ENCODE measurements at regions not wholly inside any gene's neighbourhood (a gene's known extent, or its start where the extent isn't known, plus 50 kb on each side); places are given as distances from the start of the nearest gene placed in this dataset.

DNA sequence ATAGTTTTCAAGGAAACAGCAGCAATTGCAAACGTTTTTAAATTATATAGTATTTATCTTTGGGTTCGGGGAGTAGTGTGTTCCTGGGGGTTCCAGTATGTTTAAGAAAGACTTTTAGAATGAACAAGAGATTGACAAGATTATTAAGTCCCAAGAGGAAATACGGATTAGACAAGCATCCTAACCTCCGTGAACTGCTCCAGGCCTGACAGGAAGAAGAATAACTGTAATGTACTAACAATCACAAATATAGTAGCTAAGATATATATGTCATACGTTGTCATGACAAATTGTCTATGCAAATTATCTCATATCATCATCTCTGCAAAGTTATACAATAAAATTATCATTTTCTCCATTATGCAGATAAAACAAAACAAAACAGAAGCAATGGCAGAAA is 1397.2 kb downstream of the MRPL39 start:
- Histone ChIP-seq H2AFZ (ENCODE audit: control insufficient read depth, low read length) (no peak overlapping the region), H3K27ac (ENCODE audit: control insufficient read depth, insufficient read depth, low read length) (no peak overlapping the region), H4K20me1 (ENCODE audit: control insufficient read depth, extremely low read depth, insufficient read depth, low read length) (no peaks in the 10 kb centered on the region), H3K4me3 (ENCODE audit: control insufficient read depth in 2 of 3, extremely low read depth in 1 of 3, insufficient read depth in 2 of 3, low read depth in 1 of 3, low read length in 3 of 3) (no peak overlapping the region), H3K9me1 (ENCODE audit: control insufficient read depth, extremely low read depth, insufficient read depth, low read length) (no peaks in the 10 kb centered on the region), H3K36me3 (ENCODE audit: control insufficient read depth in 2 of 2, extremely low read depth in 1 of 2, insufficient read depth in 2 of 2, low read length in 2 of 2) (no peaks in the 10 kb centered on the region), H3K9ac (ENCODE audit: control insufficient read depth, extremely low read depth, insufficient read depth, low read length) (no peak overlapping the region), H3K4me1 (ENCODE audit: control insufficient read depth, extremely low read depth, insufficient read depth, low read length) (no peaks in the 10 kb centered on the region), H3K9me3 (ENCODE audit: control insufficient read depth, low read depth, low read length) (no peaks in the 10 kb centered on the region), H3K4me2 (ENCODE audit: control insufficient read depth, extremely low read depth, insufficient read depth, low read depth, low read length) (no peak overlapping the region), H3K79me2 (ENCODE audit: control insufficient read depth, insufficient read depth, low read length) (no peaks in the 10 kb centered on the region), H3K27me3 (ENCODE audit: control insufficient read depth, extremely low read depth, insufficient read depth, low read length) (no peaks in the 10 kb centered on the region)
- no peak for TF ChIP-seq EZH2 (IDR thresholded peaks at IDR 0.05; ENCODE audit: low read length)
- TF ChIP-seq, protein P1, sequence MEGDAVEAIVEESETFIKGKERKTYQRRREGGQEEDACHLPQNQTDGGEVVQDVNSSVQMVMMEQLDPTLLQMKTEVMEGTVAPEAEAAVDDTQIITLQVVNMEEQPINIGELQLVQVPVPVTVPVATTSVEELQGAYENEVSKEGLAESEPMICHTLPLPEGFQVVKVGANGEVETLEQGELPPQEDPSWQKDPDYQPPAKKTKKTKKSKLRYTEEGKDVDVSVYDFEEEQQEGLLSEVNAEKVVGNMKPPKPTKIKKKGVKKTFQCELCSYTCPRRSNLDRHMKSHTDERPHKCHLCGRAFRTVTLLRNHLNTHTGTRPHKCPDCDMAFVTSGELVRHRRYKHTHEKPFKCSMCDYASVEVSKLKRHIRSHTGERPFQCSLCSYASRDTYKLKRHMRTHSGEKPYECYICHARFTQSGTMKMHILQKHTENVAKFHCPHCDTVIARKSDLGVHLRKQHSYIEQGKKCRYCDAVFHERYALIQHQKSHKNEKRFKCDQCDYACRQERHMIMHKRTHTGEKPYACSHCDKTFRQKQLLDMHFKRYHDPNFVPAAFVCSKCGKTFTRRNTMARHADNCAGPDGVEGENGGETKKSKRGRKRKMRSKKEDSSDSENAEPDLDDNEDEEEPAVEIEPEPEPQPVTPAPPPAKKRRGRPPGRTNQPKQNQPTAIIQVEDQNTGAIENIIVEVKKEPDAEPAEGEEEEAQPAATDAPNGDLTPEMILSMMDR (optimal IDR thresholded peaks at IDR 0.05 in 1 of 3, IDR thresholded peaks at IDR 0.05 in 1 of 3, conservative IDR thresholded peaks at IDR 0.05 in 1 of 3; ENCODE audit: extremely low read depth in 1 of 3, insufficient read depth in 2 of 3, low read length in 3 of 3), result no peak
- FAIRE-seq (no peak), DNase-seq (ENCODE audit: low read depth, low spot score) (no peak)
- dilution Hi-C loops (cut with MboI; ENCODE audit: extremely low pct_ligation_motif_present, low sequenced_read_pairs), result no loop called here

DNA sequence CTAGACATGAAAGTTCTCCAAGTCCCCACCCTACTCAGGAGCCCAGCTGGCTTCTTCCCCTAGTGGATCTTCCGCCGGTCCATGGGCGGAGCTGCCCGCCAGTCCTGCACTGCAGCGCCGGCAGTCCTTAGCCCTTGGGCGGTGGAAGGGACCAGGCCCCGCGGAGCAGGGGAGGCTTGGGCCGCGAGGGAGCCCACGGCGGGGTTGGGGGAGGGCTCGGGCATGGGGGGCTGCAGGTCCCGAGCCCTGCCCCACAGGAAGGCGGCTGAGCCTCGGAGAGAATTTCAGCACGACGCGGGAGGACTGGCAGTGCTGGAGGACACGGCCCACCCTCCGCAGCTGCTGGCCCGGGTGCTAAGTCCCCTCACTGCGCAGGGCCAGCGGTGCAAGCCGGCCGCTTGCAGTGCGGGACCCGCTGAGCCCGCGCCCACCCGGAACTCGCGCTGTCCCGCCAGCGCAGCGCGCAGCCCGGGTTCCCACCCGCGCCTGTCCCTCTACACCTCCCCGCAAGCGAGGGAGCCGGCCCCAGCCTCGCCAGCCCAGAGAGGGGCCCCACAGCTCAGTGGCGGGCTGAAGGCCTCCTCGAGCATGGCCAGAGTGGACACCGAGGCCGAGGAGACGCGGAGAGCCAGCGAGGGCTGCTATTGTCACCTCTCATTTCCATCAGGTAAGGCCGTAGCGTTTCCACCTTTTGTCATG is 1398.6 kb downstream of the MRPL39 start:
- DNase-seq (ENCODE audit: low read depth, low spot score), result no peak
- H3K4me2 ChIP-seq (ENCODE audit: control insufficient read depth, extremely low read depth, insufficient read depth, low read depth, low read length), result no peak overlapping the region
- H3K27me3 ChIP-seq (ENCODE audit: control insufficient read depth, extremely low read depth, insufficient read depth, low read length), result no peaks in the 10 kb centered on the region
- no peak overlapping the region for H3K27ac ChIP-seq (ENCODE audit: control insufficient read depth, insufficient read depth, low read length)
- H3K9ac ChIP-seq (ENCODE audit: control insufficient read depth, extremely low read depth, insufficient read depth, low read length), result no peak overlapping the region
- no peak for TF ChIP-seq EZH2 (IDR thresholded peaks at IDR 0.05; ENCODE audit: low read length)
- TF ChIP-seq, protein P1 (optimal IDR thresholded peaks at IDR 0.05 in 1 of 3, IDR thresholded peaks at IDR 0.05 in 1 of 3, conservative IDR thresholded peaks at IDR 0.05 in 1 of 3; ENCODE audit: extremely low read depth in 1 of 3, insufficient read depth in 2 of 3, low read length in 3 of 3), result no peak
- no peaks in the 10 kb centered on the region for H3K36me3 ChIP-seq (ENCODE audit: control insufficient read depth in 2 of 2, extremely low read depth in 1 of 2, insufficient read depth in 2 of 2, low read length in 2 of 2)
- no peaks in the 10 kb centered on the region for H3K9me3 ChIP-seq (ENCODE audit: control insufficient read depth, low read depth, low read length)
- no peaks in the 10 kb centered on the region for H3K9me1 ChIP-seq (ENCODE audit: control insufficient read depth, extremely low read depth, insufficient read depth, low read length)
- H3K4me1 ChIP-seq (ENCODE audit: control insufficient read depth, extremely low read depth, insufficient read depth, low read length), result no peaks in the 10 kb centered on the region
- H3K4me3 ChIP-seq (ENCODE audit: control insufficient read depth in 2 of 3, extremely low read depth in 1 of 3, insufficient read depth in 2 of 3, low read depth in 1 of 3, low read length in 3 of 3), result no peak overlapping the region
- H2AFZ ChIP-seq (ENCODE audit: control insufficient read depth, low read length), result no peak overlapping the region
- dilution Hi-C loops (cut with MboI; ENCODE audit: extremely low pct_ligation_motif_present, low sequenced_read_pairs), result no loop called here
- no peaks in the 10 kb centered on the region for H4K20me1 ChIP-seq (ENCODE audit: control insufficient read depth, extremely low read depth, insufficient read depth, low read length)
- no peaks in the 10 kb centered on the region for H3K79me2 ChIP-seq (ENCODE audit: control insufficient read depth, insufficient read depth, low read length)
- no peak for FAIRE-seq

Measured in keratinocyte (primary cell).